GM04503 (cell line): ENCODE measurements at regions not wholly inside any gene's neighbourhood (a gene's known extent, or its start where the extent isn't known, plus 50 kb on each side); places are given as distances from the start of the nearest gene placed in this dataset.

ENCODE experiments used
- DNase-seq: peaks from one replicate; pipeline ENCODE4 v3.0.0-alpha.2; 2012; ENCODE audit warnings: low read depth

DNA sequence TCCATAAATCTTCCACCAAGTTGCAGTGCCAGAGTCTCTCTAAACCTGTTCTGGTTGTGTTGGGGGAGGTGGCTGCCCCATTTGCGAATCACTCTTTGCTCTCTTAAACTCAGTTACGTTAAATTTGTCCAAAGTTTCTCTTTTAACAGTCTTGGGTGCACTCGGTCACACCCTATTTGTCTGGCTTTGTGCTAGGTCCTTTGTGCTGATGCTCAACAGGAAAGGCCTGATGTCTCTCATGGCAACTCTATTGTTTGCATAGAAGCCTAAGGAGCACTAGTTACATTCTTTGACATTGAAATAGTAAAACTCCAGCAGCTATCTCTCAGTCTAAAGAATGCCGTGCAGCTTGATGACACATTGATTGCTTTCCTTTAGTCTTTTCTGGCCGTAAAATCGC lies 105.1 kb downstream of the TRMT11 start:
- DNase-seq, result no peak

DNA sequence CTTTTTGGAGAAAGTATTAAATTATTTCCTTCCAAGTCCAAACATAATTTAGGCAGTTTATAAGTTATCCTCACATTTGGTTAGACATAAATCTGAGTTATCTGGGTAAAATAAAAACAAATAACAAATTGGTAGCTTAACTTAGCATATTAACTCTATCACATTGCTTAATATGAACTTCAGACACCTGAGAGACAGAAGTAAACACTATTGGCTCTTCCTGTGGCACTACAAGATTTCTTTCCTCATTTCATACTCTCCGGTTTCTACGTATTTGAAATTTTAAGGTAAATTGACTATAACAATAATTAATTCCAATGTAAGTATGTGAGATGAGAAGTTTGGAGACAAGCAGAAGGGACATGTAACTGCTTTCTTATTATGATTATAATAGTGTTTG lies 106.8 kb downstream of the TRMT11 start:
- no peak for DNase-seq

DNA sequence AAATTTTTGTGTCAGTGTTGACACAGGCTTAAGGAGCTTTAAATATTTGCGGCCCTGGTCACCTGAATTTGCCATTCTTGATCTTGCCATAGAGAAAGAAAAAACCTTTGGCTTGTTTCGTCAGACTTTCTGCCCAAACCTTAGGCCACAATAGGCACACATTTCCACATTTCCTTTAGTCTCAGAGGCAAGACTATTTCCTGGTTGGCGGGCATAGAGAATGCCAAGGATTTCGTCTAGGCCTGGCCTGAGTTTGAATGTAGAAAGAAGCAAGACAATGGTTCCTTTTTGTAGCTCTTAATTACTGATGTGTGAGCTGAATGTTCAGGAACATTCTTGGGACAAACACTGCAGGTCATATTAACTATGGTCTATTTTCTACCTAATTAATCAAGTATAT lies 108.1 kb downstream of the TRMT11 start:
- DNase-seq, result no peak

- DNase-seq, result no peak
Measured at GRCh38 chr6:126100386-126100785, 114.0 kb downstream of the TRMT11 start.

- no peak for DNase-seq
Measured at GRCh38 chr6:126102358-126102757, 116.0 kb downstream of the TRMT11 start.

GRCh38 chr6:126103993-126104392 lies 117.7 kb downstream of the TRMT11 start:
- DNase-seq, result no peak

- DNase-seq, result no peak
Measured at GRCh38 chr6:126107475-126108166, 121.3 kb downstream of the TRMT11 start.

- no peak for DNase-seq
Measured at GRCh38 chr6:126110512-126111270, 124.4 kb downstream of the TRMT11 start.

- DNase-seq, result no peak
Measured at GRCh38 chr6:126111327-126111726, 125.0 kb downstream of the TRMT11 start.

- no peak for DNase-seq
Measured at GRCh38 chr6:126112171-126112632, 125.9 kb downstream of the TRMT11 start.

DNA sequence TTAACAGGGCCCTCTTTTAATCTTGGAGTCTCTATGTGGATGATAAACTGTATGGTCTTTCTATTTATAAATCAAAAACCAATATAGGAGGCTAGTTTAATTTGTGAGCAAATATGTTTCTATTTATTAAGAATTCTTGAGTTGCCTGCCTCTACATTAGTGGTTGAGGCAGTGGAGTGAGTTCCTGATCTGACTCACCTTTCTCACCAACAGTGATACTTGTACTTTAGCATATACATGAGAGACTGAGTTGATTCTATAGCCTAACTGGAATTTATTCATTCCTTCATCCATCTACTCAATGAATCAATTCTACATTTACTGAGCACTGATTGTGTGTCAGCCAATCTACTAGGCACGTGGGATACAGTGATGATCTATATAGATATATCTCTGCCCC lies 126.9 kb downstream of the TRMT11 start:
- no peak for DNase-seq

- DNase-seq, result no peak
Measured at GRCh38 chr6:126117251-126117650, 130.9 kb downstream of the TRMT11 start.

DNA sequence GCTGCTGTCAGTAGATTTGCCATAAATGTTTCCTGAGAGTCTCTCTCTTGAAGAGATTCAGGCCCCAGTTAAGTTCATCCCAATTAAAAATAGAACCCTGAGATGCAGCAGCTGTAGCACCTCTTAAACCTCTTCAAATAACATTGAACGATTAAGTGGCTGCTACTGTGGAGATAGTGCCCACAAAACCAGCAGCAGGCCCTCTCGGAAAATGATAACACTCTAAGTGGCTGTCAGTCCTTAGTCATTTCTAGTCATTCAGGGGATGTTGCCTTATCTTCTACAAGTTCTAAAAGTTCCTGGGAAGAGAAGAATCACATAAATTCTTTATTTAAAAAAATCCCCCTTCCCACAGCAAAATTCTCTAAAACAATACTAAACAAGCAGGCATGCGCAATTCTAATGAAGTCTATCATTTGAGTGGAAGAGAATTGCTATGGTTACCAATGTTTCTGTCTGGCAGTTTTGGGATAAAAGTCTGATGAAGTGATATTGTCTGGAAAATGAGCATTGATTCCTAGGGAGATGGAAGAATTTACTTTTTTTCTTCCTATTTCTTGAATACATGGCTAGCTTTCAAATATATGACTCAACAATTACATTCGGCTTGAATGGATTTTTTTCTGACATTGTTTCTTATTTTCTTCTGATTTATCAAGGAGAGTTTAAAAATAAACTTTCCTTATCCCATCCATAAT lies 131.9 kb downstream of the TRMT11 start:
- DNase-seq, result no peak

DNA sequence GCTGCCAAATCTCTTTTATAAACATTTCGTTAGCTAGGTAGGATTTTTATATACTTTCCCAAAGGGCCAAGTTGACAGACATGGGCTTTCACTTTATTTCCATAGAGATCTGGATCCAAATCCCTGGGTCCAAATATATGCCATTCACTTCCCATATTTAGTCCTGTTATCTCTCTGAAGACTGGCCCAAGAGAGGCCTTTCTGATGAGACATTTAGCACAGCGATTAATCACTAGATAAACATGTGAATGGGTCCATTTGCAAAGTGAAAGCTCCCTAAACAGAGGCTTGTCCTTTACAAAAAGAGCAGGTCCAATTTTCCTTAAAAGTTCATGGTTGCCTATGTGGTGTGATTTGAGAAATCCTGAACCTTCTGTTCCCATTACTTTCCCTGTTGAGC lies 132.6 kb downstream of the TRMT11 start:
- DNase-seq, result no peak

DNA sequence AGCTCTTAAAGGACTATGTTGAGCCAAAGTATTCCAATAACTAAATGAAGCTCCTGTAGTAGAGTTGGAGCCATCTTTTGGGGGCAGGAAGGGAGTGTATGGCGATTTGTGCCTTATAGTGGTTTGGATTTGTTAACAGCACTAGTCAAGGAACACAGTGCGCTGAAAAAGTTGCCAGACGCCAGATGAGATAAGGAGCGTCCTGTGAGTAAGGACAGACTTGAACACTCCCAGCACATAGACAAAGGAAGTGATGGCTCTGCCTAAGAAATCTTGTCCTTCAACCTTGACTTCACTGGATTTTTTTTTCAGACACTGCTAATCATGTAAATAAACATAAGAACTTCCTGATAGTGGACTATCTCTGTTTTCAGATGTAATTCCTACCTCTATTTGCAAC lies 136.9 kb downstream of the TRMT11 start:
- DNase-seq, result no peak

DNA sequence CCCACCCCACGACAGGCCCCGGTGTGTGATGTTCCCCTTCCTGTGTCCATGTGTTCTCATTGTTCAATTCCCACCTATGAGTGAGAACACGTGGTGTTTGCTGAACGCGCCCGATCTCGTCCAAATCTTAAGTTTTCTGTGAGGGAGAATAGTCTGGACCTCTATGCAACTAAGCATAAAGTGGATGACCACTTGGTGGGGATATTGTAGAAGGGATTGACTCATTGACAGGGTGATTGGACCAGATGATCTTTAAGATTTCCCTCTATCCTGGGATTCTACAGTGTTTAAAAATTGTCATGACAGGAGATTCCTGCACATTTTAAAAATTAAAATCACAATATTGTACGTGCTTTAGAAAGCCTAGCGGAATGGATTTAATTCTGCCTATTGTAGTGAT lies 141.3 kb downstream of the TRMT11 start:
- no peak for DNase-seq

- no peak for DNase-seq
Measured at GRCh38 chr6:126131246-126131645, 144.9 kb downstream of the TRMT11 start.

- DNase-seq, result no peak
Measured at GRCh38 chr6:126133984-126134383, 147.6 kb downstream of the TRMT11 start.

DNA sequence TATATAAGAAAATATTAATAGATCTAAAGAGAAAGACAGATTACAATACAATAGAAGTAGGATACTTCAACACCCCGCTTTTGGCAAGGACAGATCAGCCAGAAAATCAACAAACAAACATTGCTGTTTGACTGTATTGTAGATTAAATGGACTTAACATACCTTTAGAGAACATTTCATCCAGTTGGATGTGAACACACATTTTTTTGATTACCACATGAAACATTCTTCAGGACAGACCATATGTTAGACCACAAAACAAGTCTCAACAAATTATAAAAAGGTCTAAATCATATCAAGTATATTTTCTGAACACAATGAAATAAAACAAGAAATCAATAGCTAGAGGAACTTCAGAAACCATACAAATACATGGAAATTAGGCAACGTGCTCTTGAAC lies 148.2 kb downstream of the TRMT11 start:
- DNase-seq, result no peak

DNA sequence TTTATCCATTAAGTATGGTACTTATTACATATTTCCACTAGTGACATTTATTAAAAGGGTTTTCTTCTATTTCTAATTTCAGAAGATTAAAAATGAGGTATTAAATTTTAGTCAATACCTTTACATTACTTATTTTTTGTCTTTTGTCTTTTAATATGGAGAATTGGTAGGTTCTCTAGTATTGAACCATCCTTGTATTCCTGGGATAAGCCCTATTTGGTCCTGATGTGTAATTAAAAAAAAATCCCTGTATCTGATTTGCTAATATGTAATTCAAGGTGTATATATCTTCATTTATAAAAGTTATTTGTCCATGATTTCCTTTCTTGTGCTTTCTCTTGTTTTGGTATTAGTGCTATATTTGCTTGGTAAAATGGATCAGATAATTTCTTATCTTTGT lies 153.7 kb downstream of the TRMT11 start:
- DNase-seq, result no peak

- no peak for DNase-seq
Measured at GRCh38 chr6:126143761-126144251, 157.5 kb downstream of the TRMT11 start.

DNA sequence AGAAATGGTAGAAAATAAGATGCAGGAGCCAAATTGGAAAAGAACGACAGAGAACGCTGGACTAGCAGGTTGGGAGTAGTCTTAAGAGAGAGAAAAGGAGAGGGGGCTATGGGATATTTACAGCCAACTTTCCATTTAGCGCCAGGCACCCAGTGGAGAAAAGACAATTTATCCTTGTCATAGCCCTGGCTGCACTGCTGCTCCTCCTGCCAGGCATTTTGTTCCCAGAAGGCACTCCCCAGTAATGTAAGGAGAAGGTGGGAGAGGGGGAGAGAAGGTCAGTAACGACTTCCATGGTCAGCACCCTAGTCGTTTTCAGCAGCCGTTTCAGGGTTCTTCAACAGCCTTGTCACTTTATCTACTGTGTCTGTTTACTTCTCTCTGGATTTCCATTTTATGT lies 159.0 kb downstream of the TRMT11 start:
- DNase-seq, result no peak

DNA sequence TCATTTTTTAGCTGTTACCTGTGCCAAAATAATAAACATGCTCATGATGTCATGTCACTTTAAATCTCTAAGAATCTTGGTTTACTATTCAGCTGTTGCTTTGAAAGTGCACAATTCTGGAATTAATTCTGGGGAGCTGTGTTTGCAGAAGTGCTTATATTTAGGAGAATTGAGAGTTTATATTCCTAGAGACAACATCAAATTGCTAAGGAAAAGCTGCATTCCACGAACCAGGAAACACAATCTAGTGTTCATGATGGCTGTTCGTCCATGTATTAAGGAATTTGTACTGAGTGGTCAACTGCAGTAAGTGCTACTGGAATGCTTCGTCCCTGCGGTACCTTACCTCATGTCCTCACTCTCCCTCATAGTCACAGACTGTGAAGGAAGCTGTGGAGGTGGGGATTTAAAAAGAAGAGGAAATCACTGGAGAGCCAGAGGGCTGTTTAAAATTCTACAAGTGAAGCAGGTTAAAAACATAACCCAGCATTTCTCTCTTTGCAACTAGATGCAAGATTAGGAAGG lies 161.0 kb downstream of the TRMT11 start:
- no peak for DNase-seq
